HG03103 (cell line): ENCODE measurements at regions not wholly inside any gene's neighbourhood (a gene's known extent, or its start where the extent isn't known, plus 50 kb on each side); places are given as distances from the start of the nearest gene placed in this dataset.

Experiments
- ATAC-seq: cut with Tn5 transposase; IDR thresholded peaks from one replicate; pipeline ENCODE4 v1.9.1; 2021; ENCODE audit warnings: low read depth; ENCODE audit not compliant: unreplicated experiment

DNA sequence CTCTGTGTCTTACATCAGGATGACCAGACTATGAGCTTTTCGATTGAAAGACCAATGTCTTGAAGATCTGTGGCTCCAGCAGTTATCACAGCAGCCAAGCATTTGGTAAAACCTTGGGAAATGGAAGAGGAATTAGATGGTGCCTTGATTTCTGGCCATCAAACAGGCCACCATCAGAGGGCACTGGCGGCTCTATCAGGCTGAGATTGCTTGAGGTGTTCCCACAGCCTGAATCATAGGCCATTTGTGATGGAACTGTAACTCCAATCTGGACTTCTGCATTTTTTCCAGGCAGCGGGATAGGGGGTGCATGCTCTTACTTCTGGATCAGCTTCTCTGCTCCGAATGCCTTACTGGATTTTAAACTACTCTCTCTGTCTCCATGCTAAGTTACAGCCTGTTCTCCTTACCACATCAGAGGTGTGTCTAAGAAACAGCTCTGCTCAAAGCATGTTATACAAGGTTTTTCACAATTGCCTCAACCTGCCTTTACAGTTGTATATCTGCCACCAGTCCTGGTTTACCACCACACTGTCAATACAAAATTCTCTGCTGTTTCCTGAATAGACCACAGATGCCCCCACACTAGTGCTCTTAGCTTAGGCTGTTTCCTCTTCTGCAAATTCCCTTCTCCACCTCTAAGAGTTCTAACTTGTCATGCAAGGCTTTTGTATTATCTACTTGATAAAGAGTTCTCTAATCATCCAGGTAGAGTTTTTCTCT is 180.9 kb downstream of the PTGER3 start:
- no peak for ATAC-seq

DNA sequence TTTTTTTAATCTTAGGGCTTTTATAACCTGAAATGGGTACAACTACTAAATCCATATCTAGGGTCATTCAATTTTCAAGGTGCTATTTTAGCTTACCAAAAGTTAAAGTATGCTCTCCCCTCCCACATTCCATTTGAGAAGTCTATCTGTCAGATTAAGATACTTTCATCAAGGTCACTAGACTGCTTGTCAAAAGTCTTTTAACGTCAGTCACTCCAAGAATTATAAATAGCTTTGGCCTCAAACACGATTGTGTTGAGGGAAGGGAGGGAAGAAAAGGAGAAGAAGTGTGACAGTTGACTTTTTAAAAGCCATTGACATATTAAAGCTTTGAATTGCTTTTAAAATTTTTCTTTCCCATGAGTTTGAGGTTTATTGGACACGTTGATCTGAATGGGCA is 175.8 kb downstream of the PTGER3 start:
- no peak for ATAC-seq

DNA sequence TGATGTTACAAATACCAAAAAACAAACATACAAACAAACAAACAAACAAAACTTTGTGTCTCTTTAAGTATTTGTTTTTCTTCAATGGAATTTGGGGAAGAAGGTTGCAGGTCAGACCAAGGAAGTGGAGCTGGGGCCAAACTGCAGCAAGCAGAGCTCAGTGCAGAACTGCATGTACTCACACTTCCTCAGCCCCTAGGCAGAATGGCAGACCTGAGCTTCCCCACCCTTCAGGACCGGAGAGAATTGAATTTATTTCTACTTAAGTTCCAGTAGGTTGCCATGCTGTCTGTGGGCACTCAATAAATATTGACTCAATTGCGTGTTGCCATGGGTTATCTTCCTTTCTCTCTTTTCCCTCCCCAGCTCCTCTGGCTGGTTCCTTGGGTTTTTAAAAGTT is 173.6 kb downstream of the PTGER3 start:
- ATAC-seq = no peak

DNA sequence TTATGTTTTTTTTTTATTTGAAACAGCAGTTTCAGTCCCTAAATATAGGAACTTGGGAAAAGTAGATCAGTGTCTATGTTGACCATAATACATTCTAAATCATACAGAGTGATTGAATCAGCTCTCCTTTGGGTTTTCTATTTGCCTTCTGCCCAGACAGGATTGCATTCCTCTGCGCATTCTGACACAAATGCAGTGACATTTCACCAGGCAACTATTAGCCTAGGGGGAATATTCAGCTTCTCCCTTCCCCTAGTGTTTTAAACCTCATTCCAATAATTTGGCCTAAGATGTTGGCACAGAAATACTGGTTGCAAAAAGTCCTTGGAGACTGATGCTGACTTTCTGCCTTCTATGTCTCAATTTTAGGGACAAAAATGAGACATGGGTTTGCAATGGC is 172.8 kb downstream of the PTGER3 start:
- ATAC-seq = no peak

DNA sequence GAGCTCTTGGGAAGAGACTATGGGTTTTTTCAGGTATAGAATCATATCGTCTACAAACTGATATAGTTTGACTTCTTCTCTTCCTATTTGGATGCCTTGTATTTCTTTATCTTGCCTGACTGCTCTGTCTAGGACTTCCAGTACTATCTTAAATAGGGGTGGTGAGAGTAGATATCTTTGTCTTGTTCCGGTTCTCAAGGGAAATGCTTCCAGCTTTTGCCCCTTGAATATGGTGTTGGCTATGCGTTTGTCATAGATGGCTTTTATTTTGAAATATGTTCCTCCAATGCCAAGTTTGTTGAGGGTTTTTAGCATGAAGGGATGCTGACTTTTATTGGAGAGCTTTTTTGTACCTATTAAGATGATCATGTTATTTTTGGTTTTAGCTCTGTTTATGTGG is 170.3 kb downstream of the PTGER3 start:
- no peak for ATAC-seq

DNA sequence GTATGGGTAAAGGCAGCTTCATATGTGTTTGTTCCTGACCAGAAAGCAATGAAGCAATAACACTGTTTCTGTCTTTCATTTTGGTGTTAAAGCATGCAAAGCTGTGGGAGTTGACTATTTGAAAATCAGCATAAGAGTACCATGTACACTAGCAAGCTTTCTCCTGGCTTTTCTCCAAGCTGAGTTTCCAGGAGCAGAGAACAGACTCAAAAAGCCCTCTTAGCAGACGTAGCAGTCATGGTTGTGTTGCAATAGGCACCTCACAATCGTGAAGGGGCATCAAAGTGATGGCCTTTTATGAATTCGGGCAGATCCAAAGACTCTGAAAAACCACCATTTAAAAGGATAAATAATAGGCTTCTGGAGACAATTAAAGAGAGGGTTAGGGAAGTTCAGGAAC is 159.7 kb downstream of the PTGER3 start:
- no peak for ATAC-seq

DNA sequence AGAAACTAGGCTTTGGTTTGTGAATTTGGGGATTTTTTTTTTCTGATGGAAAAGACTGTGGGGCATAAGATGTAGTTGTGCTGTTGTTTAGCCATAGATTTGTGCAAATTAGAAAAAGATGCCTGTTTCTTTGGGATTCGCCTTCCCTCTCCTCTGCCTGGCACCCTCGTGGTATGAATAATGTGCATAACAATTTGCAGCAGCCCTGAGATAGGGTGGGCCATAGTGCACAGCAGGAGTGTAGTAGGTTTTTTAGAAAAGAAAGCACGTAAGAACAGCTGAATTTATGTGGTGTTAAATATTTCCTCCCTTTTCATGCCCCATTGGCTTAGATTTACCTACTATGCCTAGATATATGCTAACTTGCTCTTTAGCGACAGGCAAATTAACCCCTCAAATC is 158.9 kb downstream of the PTGER3 start:
- ATAC-seq = no peak

DNA sequence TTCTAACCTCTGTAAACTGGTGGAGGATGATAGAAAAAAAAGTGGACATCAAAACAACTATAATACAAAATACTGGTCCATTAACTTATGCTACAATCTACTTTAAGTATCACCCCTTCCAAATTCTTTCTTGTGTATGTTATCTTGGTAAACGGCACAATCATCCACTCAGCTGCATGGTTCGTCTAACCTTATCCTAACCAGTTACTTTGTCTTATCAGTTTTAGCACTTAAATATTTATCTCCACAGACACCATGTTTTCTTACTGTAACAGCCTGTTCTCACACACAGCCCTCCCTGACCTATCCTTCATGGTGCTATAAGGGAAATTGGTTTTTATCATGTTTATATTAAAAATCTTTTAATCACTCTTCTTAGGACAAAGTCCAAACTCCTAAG is 157.2 kb downstream of the PTGER3 start:
- no peak for ATAC-seq

DNA sequence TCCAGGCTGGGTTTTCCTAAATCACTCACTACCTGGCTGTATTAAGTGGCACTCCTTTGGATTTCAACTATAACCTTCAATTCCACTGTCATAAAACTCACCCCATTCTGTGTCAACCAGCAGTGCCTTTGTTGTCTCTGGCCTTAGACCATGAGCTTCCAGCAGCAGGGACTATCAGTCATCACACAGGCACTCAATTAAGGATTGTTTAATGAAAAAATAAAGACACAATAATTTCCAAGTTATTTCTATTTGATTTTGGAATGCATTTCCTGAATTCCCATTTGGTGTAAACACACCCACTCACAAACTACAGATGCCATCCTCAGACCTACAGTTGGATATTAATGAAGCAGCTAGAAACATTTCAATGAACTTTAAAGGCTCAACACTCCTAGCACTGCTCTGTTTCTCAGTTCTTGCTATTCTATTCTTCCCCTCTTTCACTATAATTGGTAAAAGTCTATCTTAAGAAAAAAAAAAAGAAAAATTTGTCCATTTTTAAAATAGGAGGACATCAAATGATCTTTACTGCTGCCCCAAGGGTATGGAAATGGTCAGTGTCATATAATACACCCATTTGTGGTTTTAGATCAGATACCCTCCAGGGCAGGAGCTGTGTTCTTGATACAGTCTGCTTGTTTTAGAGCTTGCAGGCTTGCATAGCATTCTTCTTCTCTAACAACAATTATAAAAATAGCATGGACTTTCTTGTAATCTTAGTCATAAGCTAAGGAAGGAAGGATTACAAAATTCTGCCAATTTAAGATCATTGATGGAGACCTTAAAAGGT is 156.4 kb downstream of the PTGER3 start:
- no peak for ATAC-seq

DNA sequence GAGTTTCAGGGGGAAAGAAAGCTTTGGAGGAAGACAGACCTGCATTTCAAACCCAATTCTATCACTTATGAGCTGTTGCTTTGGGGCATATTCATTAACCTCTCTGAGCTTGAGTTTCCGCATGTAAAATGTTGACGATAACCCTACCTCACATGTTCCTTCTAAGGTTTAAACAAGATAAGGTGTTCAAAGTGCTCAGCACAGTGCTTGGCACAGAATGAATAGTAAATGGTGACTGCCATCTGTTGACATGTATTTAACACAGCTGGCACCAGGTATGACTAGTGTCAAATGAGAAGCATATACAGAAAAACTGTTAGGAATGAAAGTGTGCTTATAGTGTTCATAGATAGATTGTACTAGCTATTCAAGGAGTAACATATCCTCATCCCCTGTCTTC is 155.5 kb downstream of the PTGER3 start:
- no peak for ATAC-seq

DNA sequence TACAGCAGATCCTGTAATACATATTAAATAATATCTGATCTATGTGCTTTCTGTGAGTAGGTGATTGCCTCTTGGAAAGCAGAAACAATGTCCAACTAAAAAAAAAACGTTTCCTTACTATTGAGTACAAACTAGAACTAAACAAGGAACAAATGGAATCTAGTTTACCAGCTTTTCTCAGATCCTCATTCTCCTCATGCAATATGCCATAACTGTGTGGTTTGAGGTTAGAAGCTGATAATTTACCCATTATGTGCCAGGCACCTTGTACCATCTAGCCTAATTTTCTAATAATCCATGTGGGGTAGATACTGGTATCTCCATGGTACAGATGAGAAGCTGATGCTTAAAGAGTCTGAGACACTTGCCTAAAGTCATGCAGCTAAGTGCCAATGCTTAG is 154.7 kb downstream of the PTGER3 start:
- no peak for ATAC-seq

DNA sequence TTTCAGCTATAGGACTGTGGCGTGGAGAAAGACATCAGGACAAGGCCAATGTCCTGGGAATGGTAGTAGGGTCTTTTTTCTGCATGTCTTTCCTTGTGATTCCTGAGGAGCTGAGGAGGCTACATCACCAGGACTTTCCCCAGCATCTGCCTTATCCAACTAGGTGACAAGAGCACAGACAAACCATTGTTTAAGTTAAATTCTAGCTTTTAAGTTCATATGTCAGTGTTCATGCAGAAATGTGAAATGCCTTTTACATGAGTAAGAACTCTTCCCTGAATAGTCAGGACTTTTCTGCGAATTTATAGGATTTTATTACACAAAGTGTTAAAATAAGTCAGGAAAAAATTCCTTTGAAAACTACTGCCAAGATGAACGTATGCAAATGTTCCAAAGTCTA is 154.2 kb downstream of the PTGER3 start:
- ATAC-seq = no peak

DNA sequence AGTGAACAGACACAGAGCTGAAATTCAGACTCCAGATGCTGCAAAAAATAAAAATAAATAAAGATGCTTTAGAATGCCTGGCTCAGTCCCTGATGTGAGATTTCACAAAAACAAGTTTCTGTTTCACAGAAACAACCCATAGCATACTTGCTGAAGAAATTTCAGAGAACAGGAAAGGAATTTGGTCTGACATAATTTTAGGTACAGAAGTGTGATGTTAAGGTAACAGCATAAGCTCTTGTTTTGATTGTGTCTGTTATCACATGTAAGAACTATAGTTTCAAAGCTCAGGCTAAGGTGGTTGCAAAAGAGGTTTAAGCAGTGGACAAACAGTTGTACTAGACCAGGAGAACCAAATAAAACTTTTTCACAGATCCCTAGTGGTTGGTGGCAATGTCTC is 152.1 kb downstream of the PTGER3 start:
- ATAC-seq = no peak

DNA sequence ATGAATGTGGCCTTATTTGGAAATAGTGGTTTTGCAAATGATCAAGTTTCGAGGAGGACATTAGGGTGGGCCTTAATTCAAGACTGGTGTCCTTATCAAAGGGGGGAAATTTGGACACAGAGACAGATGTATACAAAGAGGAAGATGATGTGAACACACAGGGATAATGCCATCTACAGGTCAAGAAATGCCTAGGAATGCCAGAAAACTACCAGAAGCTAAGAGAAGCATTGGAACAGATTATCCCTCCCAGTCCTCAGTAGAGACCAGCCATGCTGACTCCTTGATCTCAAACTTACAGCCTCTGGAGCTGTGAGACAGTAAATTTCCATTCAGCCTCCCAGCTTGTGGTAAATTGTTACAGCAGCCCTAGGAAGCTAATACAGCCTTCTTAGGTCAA is 151.4 kb downstream of the PTGER3 start:
- ATAC-seq = no peak

DNA sequence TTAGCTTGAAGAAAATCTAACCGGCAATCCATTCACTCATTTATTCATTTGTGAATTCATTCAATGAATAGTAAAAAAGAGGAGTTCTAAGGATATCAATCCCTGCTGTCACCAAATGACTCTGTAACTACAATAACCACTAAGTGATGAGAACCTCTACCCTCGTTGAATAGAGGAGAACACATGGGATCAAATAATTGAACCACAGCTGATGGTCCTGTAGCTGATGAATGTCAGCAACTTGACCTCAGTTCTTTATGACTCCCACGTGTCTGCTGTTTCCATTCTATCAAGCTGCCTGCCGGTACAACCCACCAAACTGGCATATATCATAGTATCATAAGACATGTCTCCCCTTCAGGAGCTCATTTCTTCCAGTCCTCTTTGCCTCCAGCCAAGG is 150.3 kb downstream of the PTGER3 start:
- ATAC-seq = no peak

DNA sequence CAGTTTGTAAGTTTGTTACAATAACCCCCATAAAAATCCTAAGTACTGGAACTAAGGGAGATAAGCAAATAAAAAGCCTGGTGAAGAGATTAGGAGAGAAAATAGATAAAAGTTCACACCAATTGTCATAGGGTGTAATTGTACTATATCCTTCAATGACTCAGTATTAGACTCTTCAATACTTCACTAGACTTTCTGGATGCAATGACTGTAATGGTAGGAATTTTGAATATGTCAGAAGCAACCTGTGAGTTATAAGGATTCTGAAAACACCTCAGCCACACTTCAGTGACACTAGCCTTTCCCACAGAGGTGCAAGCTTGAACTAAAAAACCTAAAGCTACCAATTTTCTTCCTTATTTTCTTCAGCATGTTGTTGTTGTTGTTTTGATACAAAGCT is 147.9 kb downstream of the PTGER3 start:
- no peak for ATAC-seq

DNA sequence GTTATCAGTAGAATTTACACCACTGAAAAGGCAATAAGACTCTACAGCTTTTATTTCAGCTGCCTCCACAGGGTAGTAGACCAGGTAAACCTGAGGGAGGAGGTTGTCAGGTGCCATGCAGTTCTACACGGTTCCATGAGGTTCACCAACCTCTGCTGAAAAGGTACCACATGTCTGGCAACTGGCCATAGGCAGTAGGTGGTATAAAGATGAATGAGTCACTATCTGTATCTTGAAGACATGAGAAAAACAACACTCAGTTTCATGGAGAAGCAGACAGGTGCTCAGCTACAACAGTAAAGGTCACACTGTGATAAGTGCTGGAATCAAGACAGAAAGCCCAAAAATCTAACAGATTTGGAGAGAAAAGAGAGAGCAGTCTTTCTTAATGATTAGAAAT is 145.4 kb downstream of the PTGER3 start:
- no peak for ATAC-seq

DNA sequence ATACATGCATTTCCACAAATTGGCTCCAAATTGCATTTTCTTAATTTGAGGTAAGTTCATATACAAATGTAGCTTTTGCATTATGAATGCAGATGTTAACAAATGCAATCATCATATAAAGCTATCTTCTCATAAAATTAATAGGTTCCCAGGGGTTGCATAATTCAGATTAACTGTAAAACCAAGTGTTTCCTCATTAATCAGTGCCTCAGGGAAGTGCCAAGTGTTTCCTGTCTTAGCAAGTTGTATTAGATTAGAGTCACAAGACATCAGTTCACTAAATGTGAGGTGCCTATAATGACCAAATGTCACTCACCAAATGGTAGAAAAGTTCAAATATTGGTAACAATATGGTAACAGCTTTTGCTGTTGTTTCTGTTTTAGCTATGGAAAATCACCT is 140.8 kb downstream of the PTGER3 start:
- no peak for ATAC-seq

DNA sequence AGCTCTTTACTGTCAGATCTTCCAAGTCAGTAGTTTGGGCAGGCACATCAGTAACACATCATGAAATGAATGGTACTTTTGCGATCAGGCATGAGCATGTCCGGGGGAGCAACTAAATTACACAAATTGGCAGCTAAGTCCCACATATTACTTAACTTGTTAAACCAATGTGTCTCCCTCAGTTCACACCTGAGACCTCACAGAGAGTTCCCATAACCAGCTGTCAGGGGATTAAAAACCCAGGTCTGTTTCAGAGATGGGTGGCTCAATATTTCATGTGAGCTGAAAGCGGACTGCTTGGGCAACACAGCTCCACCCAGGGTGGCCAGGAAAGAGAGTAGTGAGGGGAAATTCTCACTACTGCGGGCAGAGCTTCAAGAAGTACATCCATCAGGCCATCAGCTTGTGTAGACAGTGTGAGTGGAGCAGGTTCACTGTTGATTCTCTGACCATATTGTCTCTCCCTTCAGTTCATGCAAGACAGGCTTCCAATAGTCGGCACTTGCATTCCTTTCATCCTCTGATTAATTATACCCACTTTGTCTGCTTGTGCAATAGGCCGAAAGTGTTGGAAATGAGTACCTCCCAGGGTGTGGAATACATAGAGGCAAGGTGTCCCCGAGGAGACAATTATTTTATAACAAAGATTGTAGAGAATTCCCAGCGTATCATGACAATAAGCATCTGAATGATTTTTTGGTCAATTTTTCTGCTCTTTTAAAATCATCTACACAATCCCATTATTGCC is 139.9 kb downstream of the PTGER3 start:
- ATAC-seq = no peak

DNA sequence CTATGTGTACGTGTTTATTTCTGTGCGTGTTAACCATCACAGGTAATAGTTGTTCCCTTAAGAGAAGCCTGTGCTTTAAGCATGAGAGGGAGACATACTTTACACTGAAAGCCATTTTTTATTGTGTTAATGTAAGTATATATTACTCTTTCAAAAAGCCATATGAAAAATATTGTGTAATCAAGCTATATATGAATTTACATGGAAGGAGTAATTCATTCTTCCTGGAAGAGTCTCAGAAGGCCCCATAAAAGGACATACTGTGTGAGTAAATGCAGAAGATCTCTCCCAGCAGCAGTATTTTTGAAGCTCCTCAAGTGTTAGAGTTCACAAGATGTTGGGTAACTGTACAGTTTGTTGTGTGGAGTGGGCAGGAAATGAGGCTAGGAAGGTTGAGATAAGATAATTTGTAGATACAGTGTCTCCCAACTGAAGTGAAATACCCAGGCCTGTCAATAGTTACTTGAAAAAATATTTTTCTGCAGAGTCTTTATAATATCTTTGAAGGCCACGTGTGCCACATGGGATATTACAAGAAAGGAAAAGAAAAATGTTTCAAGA is 138.3 kb downstream of the PTGER3 start:
- ATAC-seq = no peak

DNA sequence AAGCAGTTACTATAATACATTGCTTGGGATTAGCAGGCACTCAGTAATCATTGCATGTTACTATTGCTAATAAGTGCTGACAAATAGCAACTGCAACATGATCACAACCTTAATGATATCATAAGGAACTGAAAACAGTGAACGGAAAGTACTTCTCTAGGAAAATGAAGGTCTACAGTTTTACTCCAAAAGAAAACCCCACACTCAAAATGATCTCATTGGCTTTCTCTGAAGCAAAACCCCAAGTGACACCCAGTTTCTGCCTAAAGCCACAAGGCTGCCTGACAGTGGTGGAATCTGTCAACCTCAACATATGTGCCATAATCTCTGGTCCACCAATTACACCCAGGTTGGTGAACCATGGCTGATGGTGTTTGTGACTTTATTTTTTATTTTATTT is 137.6 kb downstream of the PTGER3 start:
- peak; percentile 70 for ATAC-seq
